Fibroblast of skin of right biceps (primary cell): ENCODE measurements at regions not wholly inside any gene's neighbourhood (a gene's known extent, or its start where the extent isn't known, plus 50 kb on each side); places are given as distances from the start of the nearest gene placed in this dataset.

Experiments
- DNase-seq: peaks from one replicate; pipeline ENCODE4 v3.0.0-alpha.2; 2013

DNA sequence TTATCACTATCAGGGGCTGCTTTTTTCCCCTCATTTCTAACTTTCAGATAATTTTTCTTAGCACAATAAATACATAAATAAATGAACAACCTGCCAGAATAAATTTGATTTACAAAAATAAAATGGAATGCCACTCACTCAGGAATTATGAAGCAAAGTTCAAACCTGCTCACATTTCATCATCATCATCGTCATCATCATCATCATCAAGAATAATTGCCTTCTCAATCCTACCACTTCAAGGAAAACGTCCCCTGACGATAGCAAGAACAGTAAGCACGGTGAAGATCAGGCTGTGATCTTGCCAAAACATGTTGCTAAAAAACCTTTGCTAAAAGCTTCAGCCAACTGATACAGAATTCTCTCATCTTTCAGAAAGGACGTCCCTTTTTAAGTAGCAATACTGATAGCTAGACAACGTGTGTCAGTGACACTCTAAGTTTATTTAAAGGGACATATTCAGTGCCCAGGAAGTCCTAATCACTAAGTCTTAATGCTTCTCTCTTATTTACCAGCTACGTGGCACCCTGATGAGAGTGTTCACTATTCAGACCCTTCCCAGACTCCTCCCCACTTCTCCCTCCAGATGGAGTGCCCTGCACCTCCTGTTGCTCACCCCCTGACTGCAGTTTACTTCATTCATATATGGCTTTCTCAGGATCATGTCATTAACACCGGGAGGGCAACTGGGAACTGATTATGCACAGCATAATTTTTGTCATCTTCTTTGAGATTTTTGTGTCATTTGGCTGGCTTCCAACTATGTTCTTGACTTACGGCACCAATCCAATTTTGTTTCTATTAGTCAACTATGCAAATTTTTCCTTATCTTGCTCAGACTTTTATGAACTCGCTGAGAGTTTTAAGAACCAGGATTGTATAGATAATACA is 200.1 kb upstream of the GUCY1A2 start:
- DNase-seq, result no peak

DNA sequence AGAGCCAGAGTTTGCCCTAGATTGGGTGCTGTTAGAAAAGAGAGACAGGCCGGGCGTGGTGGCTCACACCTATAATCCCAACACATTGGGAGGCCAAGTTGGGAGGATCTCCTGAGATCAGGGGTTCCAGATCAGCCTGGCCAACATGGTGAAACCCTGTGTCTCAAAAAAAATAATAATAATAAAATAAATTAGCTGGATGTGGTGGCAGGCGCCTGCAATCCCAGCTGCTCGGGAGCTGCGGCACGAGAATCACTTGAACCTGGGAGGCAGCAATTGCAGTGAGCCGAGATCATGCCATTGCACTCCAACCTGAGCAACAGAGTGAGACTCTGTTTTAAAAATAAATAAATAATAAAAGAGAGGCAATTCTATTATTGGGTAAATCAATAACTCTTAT is 199.2 kb upstream of the GUCY1A2 start:
- no peak for DNase-seq

DNA sequence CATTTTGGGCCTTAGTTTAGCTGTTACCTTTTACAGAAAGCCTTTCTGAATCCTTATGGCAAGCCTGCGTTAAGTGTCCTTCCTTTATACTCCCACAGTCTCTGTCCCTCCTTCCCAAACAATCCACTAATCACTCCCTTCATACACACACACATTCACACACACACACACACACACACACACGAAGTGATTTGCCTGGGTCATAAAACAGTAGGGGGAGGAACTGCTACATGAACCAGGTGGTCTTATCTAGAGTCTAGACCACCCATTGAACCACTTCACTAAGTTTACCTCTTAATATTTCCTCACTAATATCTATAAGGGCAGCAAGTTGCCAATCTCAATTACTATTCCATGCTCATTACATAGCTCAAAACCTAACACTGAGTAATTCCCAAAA is 196.7 kb upstream of the GUCY1A2 start:
- DNase-seq, result no peak

DNA sequence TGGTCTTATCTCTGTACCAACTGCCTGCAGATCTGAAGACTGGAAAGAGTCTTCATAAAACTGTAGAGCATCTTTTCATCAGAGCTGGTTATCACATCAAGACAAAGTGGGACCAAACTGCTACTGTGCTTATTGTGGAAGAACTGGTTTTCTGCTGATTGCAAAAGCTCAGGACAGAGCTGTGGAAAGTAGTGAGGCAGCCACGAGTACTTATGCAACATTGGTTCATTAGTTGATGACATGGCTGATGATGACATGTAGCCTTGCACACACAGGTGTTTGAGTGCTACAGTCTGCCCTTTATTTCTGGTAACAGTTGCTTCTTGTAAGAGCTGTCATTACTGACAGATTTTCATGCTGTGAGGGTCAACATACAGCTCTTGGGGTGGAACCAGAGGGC is 185.4 kb upstream of the GUCY1A2 start:
- DNase-seq, result no peak

DNA sequence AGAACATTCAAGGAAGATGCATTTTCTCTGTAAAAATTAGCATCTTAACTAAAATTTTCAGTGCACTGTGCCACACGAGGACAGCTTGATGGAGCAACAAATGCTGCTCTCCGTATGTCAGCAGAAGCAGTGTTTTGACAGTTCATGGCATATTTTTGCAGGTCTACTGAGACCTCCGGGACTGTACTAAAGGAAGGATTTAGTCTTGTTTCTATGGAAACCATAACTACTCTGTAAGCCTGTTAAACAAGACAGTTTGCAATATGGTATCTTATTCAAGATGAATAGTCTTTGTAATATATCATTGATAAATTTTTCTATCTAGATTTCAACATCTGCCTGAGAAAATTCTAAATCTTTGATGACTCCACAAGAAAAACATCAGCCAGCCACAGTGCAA is 184.0 kb upstream of the GUCY1A2 start:
- DNase-seq, result no peak

DNA sequence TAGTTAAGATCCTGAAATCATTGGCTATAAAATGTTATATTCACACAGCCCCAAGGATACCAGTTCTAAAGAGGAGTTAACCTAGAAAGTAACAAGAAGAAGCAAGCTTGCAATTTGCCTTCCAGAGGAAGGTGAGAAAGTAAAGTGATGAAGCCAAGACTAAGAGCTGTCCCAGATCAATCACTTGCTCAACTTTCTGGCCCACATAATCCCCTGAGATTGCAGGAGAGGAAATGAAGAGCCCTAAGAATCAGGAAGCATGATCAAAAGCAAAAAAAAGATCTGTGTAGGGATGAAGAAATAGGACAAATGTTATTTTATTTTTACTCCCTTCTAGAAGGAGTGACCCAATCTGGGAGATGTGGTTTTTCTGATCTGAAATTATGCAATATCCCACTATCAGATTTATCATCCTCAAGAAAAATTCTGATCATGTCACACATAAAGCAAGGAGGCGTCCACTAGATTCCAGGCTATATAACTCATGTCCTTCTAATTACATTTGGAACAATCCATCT is 180.3 kb upstream of the GUCY1A2 start:
- peak; percentile 11 for DNase-seq

DNA sequence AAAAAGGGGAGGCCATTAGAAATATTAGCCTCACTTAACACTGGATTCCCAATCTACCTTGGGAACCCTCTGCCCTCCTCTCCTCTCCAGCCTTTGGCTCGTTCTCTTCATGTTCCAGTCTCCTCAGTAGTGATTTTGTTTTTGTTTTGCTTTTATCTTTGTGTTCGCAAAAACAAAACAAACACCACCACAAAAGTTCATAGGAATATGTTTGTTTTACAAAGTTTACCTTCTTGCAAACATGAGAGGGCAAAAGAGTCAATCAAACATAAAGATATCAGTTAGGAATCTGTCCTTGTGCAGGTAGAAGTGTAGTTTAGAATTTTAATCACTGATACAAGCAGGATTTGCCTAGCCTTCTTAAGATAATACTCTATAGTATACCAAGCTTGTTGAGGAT is 179.7 kb upstream of the GUCY1A2 start:
- no peak for DNase-seq

DNA sequence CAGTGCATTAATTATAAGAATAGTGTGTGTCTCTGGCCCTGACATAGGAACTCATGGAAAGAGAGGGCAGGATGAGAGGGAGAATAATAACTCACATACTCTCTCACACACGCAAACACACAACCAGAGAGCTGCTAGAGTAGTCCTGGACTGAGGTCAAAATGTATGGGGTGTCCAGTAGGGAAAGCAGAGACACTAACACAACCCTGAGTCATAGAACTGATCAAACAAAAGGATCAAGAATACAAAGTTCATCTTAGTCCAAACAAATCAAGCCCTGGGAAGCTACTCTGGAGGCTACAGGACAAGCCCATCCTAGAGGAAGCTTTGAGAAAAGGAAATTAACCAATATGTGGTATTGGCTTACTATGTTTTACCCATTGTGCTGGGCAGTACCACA is 178.5 kb upstream of the GUCY1A2 start:
- DNase-seq, result no peak

DNA sequence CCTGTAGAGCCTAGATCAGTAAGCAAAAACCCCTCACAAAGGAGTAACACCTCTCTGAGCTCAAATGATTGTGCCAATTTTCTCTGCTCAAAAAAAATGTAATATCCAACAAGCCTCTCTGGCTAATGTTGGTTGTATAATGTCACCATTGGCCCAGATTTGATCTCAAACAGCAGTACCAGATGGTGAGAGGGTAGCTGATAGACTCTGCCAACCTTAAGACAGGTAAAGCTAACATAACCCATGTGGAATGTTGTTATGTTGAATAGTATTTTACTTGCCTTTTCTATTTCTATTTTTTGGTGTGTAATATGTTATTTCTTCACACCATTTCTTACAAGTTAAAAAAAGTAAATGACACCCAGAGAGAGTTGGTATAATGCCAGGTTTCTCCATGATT is 166.7 kb upstream of the GUCY1A2 start:
- no peak for DNase-seq

DNA sequence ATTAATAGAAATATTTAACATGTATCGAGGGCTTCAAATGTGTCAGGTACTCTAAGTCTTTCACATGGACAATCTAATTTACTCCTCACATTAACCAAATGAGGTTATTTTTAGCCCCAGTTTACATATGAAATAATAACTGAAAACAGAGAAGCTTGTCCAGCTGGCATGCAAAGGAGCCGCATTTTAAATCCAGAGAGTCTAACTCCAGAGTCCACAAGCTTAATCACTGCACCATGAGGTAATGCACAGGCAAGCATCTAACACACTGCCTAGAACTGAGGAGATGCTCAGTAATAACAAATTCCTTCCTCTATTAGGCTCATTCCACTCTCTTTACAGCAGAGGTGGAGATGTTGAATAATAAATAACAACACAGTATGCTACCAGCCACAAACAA is 165.7 kb upstream of the GUCY1A2 start:
- no peak for DNase-seq

DNA sequence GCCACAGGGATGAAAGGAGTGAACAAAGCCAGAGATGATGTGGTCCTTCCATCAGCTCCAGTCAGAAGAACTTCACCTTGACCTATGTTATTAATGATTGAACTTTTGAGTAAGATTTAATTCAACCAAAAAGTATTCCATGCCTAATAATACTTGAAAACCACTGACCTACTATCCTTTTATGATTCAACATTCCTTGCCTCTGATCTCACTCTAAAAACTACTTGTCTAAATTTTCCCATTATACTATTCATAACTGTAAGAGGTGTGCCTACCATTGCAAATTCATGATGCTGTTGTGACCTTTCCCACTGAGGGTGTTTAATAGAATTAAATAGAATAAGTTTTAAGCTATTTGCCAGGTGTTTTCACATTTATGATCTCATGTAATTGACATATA is 164.7 kb upstream of the GUCY1A2 start:
- DNase-seq, result peak; percentile 11

DNA sequence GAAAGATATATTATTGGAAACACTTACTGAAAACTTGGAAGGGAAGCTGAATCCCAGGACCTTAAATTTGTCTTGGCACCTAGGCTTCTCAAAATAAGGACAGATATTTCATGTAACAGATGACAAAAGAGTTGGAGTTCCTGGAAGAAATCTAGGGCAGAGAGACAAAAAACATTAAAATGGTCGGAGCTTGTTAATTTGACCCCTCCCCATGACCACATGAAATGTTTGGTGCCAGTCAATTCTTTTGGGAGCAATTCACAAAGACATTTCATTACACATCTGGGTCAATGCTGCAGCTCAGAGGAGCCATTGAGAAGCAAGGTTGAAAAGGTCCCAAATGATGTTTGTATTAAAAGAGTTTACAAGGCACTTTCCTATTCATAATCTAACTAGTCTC is 162.0 kb upstream of the GUCY1A2 start:
- no peak for DNase-seq

DNA sequence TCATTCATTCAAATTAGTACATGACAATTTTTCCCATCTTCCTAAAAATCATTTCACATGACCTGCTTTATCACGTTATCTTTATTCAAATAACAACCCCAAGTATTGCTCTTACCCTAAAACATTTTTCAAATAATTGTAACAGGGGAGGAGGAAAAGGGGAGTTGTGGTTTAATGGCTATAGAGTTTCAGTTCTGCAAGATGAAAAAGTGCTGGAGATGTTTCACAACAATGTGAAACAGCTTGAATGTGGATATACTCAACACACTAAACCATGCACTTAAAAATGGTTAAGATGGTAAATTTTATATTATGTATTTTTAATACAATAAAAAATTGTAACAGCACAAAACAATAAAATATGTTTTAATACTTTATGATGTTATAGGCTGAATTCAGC is 161.6 kb upstream of the GUCY1A2 start:
- DNase-seq, result no peak

DNA sequence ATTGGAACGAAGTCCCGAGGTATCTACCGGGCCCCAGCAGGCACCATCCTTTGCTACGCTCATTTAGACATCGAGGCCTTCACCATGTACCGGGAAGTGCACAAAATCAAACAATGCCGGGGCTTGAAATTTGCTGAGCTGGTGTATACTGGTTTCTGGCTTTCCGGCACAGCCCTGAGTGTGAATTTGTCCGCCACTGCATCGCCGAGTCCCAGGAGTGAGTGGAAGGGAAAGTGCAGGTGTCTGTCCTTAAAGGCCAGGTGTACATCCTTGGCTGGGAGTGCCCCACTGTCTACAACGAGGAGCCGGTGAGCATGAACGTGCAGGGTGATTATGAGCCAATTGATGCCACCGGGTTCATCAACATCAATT is 158.8 kb upstream of the GUCY1A2 start:
- DNase-seq, result no peak

DNA sequence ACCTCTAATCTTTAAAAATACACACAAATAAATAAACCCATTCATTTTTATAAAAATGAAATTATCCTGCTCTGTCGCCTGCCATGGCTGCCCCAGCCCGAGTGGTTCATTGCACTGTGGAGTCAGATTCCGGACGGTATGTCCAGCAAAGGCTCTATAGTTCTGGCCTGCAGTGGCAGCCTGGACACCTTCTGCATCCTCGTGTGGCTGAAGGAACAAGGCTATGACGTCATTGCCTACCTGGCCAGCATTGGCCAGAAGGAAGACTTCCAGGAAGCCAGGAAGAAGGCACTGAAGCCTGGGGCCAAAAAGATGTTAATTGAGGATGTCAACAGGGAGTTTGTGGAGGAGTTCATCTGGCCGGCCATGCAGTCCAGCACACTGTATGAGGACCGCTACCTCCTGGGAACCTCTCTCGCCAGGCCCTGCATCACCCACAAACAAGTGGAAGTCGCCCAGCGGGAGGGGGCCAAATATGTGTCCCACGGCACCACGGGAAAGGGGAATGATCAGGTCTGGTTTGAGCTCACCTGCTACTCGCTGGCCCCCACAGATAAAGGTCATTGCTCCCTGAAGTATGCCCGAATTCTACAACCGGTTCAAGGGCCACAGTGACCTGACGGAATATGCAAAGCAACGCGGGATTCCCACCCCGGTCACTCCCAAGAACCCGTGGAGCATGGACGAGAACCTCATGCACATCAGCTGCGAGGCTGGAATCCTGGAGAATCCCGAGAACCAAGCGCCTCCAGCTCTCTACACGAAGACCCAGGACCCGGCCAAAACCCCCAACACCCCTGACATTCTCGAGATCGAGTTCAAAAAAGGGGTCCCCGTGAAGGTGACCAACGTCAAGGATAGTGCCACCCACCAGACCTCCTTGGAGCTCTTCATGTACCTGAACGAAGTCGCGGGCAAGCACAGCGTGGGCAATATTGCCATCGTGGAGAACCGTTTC is 158.2 kb upstream of the GUCY1A2 start:
- no peak for DNase-seq

DNA sequence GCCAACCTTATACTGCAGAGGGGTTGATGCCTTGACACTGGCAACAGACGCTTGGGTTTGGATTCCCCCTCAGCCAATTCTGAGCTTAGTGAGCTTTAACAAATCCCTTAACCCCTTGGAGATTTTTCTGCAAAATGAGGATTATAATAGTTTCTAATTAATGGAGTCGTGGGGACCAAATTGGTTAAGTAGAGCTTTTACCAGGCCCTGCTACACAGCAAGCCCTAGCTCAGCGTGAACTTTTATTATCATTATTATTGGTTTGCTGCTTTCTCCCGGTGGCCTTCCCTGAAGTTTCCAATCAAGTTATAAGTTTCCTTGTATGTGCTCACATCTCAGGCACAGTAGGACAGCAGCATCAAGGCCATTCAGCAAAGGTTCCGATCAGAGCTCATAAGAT is 156.6 kb upstream of the GUCY1A2 start:
- no peak for DNase-seq

DNA sequence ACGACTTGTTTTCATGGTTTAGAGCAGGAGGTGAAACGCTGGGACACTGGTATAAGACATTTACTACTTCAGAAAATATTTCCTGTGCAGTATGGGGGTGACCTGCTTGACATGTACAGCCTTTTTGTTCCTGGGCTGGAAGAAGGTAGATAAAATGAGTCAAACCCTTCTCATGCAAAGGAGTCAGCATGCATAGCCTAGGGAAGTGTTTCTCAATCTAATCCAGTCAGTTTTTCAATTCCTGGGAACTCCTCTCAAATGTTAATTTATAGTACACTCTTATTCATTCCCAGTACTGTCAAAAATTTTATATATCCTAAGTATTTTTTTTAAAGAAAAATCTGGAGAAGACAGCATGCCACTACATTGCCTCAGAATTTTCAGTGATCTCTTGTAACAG is 154.7 kb upstream of the GUCY1A2 start:
- DNase-seq, result no peak

DNA sequence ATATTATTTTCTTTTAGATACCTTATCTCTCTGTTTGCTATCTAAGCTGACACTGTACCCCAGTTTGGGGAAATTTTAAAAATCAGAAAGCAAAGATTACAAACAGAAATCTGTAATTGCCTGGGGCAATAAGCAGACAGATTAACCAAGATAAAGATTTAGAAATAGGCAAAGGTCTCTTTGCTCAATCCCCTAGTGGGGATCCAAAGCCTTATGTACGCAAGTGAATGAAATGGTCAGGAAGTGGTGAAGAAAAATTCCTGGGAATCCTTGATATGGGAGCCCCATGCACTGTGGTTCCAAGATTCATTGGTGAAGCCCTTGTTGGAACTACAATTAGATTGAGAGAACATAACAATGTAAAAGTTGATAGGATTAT is 139.5 kb upstream of the GUCY1A2 start:
- no peak for DNase-seq

DNA sequence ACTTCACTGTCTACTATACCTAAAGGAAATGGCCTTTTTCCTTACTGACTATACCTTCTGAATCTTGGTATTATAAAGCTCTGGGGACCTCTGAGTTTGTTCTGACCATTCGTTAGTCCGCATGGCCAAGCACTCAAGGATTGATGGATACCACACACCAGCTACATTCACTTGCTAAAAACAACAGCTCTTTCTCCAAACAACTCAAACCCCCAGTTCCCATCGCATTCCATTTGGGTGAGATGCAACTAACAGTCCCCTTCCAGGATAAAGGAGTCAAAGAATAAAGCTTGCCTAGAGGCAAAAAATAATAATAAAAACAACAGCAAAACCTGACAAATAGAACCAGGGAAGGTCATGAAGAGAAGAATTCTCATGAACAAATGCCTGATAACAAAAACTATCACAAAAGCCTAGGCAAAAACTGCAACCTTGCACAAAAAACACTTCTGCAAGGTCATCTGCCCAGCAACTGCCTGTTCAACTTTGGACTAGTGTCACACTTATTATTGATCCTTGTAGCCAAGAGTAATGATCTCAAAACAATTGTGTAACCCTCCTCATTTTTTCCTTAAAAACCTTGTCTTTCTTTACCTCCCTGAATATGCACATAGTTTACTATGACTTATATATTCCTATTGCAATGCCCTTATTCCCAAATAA is 139.0 kb upstream of the GUCY1A2 start:
- no peak for DNase-seq

DNA sequence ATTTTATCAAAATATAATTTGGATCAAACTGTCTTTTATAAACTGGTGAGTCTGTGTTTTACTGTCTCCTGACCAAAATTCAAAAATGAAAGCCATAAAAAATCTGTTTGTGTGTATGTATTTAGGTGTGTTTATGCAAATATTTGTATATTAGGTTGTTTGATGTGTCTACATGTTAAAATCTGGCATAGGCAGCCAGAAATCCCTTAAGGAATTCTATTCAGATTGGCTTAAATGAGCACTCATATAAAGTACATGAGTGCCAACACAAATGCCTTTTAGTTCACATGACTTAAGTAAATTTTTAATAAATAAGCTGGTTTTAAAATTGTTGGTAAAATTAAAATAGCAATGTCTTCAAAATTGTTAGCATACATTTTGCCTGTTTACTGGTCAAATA is 133.3 kb upstream of the GUCY1A2 start:
- no peak for DNase-seq

DNA sequence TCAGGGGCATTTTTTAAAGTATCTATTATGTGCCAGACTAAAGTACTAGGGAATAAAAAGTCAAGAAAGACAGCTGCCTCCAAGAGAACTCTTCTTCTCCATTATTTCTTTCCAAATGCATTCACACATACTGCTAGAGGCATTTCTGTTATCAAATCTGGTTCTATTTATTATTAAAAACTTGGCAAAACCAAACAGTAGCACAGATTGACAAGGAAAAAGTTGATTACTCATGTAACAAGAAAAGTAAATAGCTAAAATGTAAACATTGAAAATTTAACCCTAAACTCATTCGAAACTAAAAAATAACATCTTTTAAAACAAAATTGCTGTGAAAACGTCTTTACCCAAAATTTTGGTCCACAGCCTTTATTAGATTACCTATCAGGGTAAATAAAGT is 132.9 kb upstream of the GUCY1A2 start:
- DNase-seq, result no peak

DNA sequence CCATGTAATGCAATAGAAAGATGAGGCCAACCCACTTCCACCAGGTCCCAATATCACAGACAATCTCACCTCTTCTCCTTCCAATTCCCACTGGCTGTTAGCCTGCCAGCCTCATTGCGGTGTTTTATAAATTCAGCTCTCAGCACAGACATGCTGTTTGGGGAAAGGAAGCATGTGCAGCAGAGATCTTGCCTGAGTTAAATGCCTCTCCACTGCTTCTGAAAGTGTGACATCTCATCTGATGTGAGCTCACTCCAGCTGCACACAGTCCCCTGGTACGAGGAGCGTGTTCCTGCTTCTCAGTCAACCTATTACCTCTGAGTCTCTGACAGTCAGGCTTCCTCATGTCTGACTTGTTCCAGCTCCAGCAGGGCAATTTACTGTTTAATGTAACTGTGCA is 122.7 kb upstream of the GUCY1A2 start:
- no peak for DNase-seq

DNA sequence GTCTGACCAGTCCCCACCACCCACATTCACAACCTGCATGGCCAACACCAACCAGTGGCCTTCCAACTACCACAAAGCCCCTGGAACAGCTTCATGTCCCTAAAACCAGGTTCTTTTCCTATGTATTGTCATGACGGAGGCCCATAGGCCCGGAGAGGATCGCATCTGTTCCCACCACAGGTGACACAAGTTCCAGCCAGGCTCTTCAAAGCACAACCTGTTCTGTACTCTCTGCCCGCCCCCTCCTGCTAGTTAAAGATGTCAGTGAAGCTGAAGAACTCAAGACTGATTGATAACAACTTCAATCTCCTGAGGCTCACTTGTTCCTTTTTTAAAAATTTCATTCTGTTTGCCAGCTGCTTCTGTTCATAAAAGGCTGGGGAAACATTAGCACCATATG is 121.1 kb upstream of the GUCY1A2 start:
- DNase-seq, result no peak
